ENCODE measurements at regions not wholly inside any gene's neighbourhood (a gene's known extent, or its start where the extent isn't known, plus 50 kb on each side); places are given as distances from the start of the nearest gene placed in this dataset.

GRCh38 chr9:86822006-86822801, 125.1 kb downstream of the GAS1 start:
- TF ChIP-seq GATA3 (IDR thresholded peaks at IDR 0.05; ENCODE audit: low read depth, low read length) (no peak), GATA2 (IDR thresholded peaks at IDR 0.05; ENCODE audit: low read depth, low read length) (no peak)
